ENCODE measurements at regions not wholly inside any gene's neighbourhood (a gene's known extent, or its start where the extent isn't known, plus 50 kb on each side); places are given as distances from the start of the nearest gene placed in this dataset.
A peak's percentile ranks its signal among the peaks of the same experiment; 100 is the strongest.
"Not testable (repeated sequence)": the region's sequence is repeated elsewhere in the genome, so short reads cannot be mapped to it uniquely, and the experiment has no call there.

DNA sequence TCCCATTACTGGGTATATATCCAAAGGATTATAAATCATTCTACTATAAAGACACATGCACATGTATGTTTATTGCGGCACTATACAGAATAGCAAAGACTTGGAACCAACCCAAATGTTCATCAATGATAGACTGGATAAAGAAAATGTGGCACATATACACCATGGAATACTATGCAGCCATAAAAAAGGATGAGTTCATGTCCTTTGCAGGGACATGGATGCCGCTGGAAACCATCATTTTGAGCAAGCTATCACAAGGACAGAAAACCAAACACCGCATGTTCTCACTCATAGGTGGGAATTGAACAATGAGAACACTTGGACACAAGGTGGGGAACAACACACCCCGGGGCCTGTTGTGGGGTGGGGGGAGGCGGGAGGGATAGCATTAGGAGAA, 57.0 kb upstream of the NEUROD1 start:
- H3K4me3 ChIP-seq (ENCODE audit: low read length); DNase-seq (ENCODE audit: low read depth, low spot score): not testable (repeated sequence)

- H3K4me3 ChIP-seq (ENCODE audit: low read length) = no peak overlapping the region
- DNase-seq (ENCODE audit: low read depth, low spot score) = peak; percentile 33
Observed at GRCh38 chr2:181738074-181738473, 57.8 kb upstream of the NEUROD1 start.

DNA sequence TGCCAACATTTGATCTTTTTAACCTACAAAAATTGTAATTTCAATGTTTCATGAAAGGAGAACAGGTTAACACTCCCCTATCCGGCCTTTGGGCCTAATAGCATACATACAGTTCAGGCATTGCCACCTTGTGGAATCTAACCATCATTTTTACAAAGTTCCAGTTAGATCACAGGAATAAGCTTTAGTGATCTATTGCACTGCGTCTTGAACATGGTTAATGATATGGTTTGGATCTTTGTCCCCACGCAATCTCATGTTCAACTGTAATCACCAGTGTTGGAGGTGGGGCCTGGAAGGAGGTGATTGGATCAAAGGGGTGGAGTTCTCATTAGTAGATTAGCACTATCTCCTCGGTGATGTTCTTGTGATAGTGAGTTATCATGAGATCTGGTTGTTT, 58.2 kb upstream of the NEUROD1 start:
- DNase-seq (ENCODE audit: low read depth, low spot score) = no peak
- no peak overlapping the region for H3K4me3 ChIP-seq (ENCODE audit: low read length)

- H3K4me3 ChIP-seq (ENCODE audit: low read length) = no peak overlapping the region
Observed at GRCh38 chr2:181741756-181742155, 61.4 kb upstream of the NEUROD1 start.

DNA sequence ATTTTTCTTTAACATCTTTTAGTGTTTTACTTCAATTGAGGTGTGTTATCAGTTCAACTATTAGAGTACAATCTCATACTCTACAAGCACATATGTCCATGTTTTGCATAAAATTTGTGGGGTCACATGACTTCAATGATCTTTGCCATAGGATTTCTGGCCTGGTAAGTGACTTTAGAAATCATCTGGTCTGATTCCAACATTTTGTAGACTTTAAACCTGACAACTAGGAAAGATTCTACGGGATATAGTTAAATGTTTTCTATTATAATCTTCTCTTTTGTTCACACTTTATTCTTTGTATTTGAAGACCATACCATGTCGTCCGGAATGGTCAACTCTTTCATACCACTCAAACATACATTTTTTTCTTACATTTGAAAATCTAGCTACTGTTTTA, 62.0 kb upstream of the NEUROD1 start:
- no peak overlapping the region for H3K4me3 ChIP-seq (ENCODE audit: low read length)
- no peak for DNase-seq (ENCODE audit: low read depth, low spot score)

More at GRCh38 chr2:181741756-181742155, 61.4 kb upstream of the NEUROD1 start:
- DNase-seq (ENCODE audit: low read depth, low spot score) = no peak

- DNase-seq (ENCODE audit: low read depth, low spot score) = peak; percentile 64
- no peak overlapping the region for H3K4me3 ChIP-seq (ENCODE audit: low read length)
Observed at GRCh38 chr2:181742922-181743722, 62.8 kb upstream of the NEUROD1 start.

- DNase-seq (ENCODE audit: low read depth, low spot score) = no peak
- no peak overlapping the region for H3K4me3 ChIP-seq (ENCODE audit: low read length)
Observed at GRCh38 chr2:181743723-181744031, 63.4 kb upstream of the NEUROD1 start.

- no peak for DNase-seq (ENCODE audit: low read depth, low spot score)
- H3K4me3 ChIP-seq (ENCODE audit: low read length) = no peak overlapping the region
Observed at GRCh38 chr2:181745796-181746540, 65.7 kb upstream of the NEUROD1 start.

DNA sequence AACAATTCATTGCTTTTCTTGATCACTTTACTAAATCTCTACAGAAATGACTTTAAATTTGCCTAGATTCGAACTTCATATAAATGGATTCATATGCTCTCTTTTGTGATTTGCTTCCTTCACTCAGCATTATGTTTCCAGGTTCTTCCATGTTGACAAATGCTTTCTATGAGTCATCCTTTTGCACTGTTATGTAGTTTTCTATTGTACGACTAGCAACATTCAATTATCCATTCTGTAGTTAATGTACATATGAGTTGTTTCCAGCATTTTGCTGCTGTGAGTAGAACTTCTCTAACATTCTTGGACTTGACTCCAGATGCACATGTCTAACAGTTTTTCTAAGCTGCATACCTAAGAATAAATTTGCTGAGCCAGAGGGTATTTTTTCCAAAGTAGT, 66.5 kb upstream of the NEUROD1 start:
- H3K4me3 ChIP-seq (ENCODE audit: low read length) = no peak overlapping the region
- DNase-seq (ENCODE audit: low read depth, low spot score) = no peak

DNA sequence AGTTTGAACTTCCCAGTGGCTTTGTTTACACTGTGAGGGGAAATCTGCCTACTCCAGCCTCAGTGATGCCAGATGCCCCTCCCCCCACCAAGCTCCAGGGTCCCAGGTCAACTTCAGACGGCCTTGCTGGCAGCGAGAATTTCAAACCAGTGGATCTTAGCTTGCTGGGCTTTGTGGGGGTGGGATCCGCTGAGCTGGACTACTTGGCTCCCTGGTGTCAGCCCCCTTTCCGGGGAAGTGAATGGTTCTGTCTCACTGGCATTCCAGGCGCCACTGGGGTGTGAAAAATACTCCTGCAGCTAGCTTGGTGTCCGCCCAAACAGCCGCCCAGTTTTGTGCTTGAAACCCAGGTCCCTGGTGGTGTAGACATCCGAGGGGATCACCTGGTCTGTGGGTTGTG, 70.0 kb upstream of the NEUROD1 start:
- H3K4me3 ChIP-seq (ENCODE audit: low read length) = no peak overlapping the region
- no peak for DNase-seq (ENCODE audit: low read depth, low spot score)

DNA sequence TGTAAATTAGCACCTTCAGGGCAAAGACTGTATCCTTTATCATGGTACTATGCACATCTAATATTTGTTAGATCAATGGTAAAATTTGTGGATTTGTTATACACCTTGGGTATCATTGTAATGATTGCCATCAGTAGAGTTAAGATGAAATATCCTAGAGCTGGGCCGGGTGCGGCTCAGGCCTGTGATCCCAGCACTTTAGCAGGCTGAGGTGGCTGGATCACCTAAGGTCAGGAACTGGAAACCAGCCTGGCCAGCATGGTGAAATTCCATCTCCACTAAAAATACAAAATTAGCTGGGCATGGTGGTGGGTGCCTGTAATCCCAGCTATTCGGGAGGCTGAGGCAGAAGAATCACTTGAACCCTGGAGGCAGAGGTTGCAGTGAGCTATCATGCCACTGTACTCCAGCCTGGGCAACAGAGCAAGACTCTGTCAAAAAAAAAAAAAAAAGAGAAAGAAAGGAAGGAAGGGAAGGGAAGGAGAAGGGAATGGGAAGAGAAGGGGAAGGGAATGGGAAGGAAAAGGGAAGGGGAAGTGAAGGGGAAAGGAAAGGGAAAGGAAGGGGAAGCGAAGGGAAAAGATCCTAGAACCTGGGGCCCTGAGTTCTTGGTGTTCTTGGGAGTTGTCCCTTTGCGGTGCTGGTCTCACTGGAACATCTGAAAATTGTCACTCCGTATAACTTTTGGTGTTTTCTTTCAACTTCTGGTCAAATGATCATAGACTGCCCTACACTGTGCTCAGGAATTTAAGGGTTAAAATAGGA, 71.1 kb upstream of the NEUROD1 start:
- DNase-seq (ENCODE audit: low read depth, low spot score) = no peak
- no peak overlapping the region for H3K4me3 ChIP-seq (ENCODE audit: low read length)

GRCh38 chr2:181752301-181752700, 72.0 kb upstream of the NEUROD1 start:
- DNase-seq (ENCODE audit: low read depth, low spot score) = no peak
- no peak overlapping the region for H3K4me3 ChIP-seq (ENCODE audit: low read length)

DNA sequence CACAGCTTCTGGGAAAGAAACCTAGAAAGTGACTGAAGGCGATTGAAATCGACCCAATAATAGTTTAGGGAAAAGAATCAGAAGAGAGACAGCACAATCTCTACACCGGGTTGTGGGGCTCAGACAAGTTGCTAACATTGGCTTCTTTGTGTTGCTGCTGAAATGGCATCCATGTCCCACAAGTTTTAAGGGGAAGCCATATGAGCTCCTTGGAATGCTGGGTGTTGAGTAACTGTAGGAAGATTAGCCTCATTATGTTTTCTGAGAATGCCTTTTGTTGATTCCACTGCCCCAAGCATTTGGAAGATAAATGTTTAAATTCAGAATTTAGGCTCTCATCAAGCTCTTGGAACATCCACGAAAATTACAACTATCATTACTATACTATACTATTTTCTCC, 73.4 kb upstream of the NEUROD1 start:
- H3K4me3 ChIP-seq (ENCODE audit: low read length) = no peak overlapping the region
- no peak for DNase-seq (ENCODE audit: low read depth, low spot score)

DNA sequence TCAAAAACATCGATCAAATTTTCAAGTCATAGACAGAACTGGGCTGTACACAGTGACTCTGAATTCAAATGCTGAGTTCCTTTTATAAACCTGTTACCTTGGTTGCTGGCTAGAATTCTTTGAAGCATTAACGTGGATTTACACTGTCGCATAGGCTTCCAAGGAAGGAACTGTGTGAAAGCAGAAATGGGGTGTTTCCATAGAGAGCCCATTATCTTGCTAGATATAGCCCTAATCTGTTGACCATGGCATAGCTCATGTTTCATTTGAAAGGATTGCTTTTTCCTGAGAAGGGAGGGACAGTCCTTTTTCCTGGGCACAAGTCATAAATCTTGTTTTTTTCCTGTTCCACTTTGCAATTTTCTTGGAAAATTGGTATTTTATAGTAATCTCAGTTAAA, 73.8 kb upstream of the NEUROD1 start:
- DNase-seq (ENCODE audit: low read depth, low spot score) = no peak
- H3K4me3 ChIP-seq (ENCODE audit: low read length) = no peak overlapping the region

DNA sequence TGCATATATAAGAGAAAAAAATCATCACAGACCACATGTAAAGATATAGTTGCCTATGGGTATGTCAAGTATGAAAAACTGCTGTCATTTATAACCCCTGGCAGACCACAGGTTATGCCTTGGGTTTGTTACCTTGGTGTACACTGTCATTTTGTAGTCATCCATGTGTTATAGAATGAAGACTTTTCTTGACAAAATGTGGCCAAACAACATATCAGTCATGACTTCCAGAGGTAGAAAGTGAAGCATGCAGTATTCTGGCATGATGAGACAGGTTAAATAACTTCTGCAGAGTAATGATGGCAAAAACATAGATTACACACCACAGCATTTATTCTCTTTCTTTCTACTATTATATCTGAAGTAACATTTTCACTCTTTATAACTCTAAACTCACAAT, 74.9 kb upstream of the NEUROD1 start:
- no peak for DNase-seq (ENCODE audit: low read depth, low spot score)
- no peak overlapping the region for H3K4me3 ChIP-seq (ENCODE audit: low read length)

DNA sequence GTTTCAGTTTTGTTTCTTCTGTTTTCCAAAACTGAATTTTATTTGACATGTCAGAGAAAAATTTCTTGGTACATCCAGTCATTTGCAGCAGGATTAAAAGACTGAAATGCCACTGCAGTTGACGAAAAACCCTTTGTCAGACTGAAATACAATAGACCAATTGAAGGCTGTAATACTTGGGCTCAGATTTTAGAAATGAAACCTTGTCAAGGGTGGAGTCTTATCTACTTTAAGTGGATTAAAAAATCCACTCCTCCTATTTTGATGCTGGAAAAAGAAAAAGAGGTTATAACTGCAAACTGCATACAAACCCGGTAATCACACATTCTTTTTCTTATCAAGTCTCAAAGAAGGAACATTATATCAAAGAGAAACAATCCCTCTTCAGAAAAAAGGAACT, 80.2 kb upstream of the NEUROD1 start:
- H3K4me3 ChIP-seq (ENCODE audit: low read length) = no peak overlapping the region
- DNase-seq (ENCODE audit: low read depth, low spot score) = no peak

- H3K4me3 ChIP-seq (ENCODE audit: low read length) = no peak overlapping the region
- no peak for DNase-seq (ENCODE audit: low read depth, low spot score)
Observed at GRCh38 chr2:181761175-181761574, 80.9 kb upstream of the NEUROD1 start.

- H3K4me3 ChIP-seq (ENCODE audit: low read length) = no peak overlapping the region
- DNase-seq (ENCODE audit: low read depth, low spot score) = no peak
Observed at GRCh38 chr2:181762000-181762399, 81.7 kb upstream of the NEUROD1 start.

- DNase-seq (ENCODE audit: low read depth, low spot score) = no peak
- no peak overlapping the region for H3K4me3 ChIP-seq (ENCODE audit: low read length)
Observed at GRCh38 chr2:181762848-181763247, 82.5 kb upstream of the NEUROD1 start.

- no peak overlapping the region for H3K4me3 ChIP-seq (ENCODE audit: low read length)
- no peak for DNase-seq (ENCODE audit: low read depth, low spot score)
Observed at GRCh38 chr2:181763423-181763822, 83.1 kb upstream of the NEUROD1 start.
